Neural cell (in vitro differentiated cells): ENCODE measurements at regions not wholly inside any gene's neighbourhood (a gene's known extent, or its start where the extent isn't known, plus 50 kb on each side); places are given as distances from the start of the nearest gene placed in this dataset.
"Not testable (repeated sequence)": the region's sequence is repeated elsewhere in the genome, so short reads cannot be mapped to it uniquely, and the experiment has no call there.

Experiments
- H2AFZ ChIP-seq: fragments of 200-600, 300-800 bp; sonication (generic), shearing (Covaris generic); 2 replicates; pipeline ENCODE4 v1.6.0; 2014; ENCODE audit warnings: low read depth, mild to moderate bottlenecking, antibody characterized with exemption, low read length, moderate library complexity
- H3F3A ChIP-seq: fragments of 200-600 bp; shearing (Covaris generic); 2 replicates; pipeline ENCODE4 v1.6.1; 2016; ENCODE audit warnings: mild to moderate bottlenecking, moderate library complexity, mixed read lengths, antibody characterized with exemption, low read length; ENCODE audit not compliant: insufficient read depth, poor library complexity, severe bottlenecking
- H3K27ac ChIP-seq: fragments of 200-600, 300-800 bp; sonication (generic), shearing (Covaris generic); 2 replicates; pipeline ENCODE4 v1.5.1; 2014; ENCODE audit warnings: mild to moderate bottlenecking, low read length, moderate library complexity
- H3K27me3 ChIP-seq: fragments of 300-800, 200-600 bp; sonication (generic), shearing (Covaris generic); 2 replicates; pipeline ENCODE4 v1.6.0; 2014; ENCODE audit warnings: mild to moderate bottlenecking, low read depth, low read length, moderate library complexity; ENCODE audit not compliant: insufficient read depth
- H3K36me3 ChIP-seq: fragments of 300-800, 200-600 bp; sonication (generic), shearing (Covaris generic); 2 replicates; pipeline ENCODE4 v1.5.1; 2014; ENCODE audit warnings: mild to moderate bottlenecking, antibody characterized with exemption, low read length, moderate library complexity; ENCODE audit not compliant: insufficient read depth
- H3K4me2 ChIP-seq: fragments of 300-800, 200-600 bp; sonication (generic), shearing (Covaris generic); 2 replicates; pipeline ENCODE4 v1.6.0; 2014; ENCODE audit warnings: mild to moderate bottlenecking, low read length
- H3K4me3 ChIP-seq: fragments of 300-800, 200-600 bp; sonication (generic), shearing (Covaris generic); 2 replicates; pipeline ENCODE4 v1.5.1; 2014; ENCODE audit warnings: mild to moderate bottlenecking, low read length, moderate library complexity
- H3K79me2 ChIP-seq: fragments of 200-600 bp; shearing (Covaris generic); replicated peaks from 2 replicates; pipeline ENCODE4 v1.6.0; 2014; ENCODE audit warnings: mild to moderate bottlenecking, low read length, moderate library complexity; ENCODE audit not compliant: insufficient read depth
- H3K9ac ChIP-seq: fragments of 300-800, 200-600 bp; sonication (generic), shearing (Covaris generic); 2 replicates; pipeline ENCODE4 v1.6.1; 2016; ENCODE audit warnings: mild to moderate bottlenecking, low read length, mixed read lengths
- H3K9me2 ChIP-seq: fragments of 200-600 bp; shearing (Covaris generic); 2 replicates; pipeline ENCODE4 v1.6.1; 2016; ENCODE audit warnings: mild to moderate bottlenecking, low read length, mixed read lengths; ENCODE audit not compliant: insufficient read depth
- H3K9me3 ChIP-seq: fragments of 200-600, 300-800 bp; sonication (generic), shearing (Covaris generic); 2 replicates; pipeline ENCODE4 v1.6.1; 2016; ENCODE audit warnings: mild to moderate bottlenecking, mixed run types, low read length, moderate library complexity, mixed read lengths
- H4K20me1 ChIP-seq: fragments of 200-600 bp; shearing (Covaris generic); 2 replicates; pipeline ENCODE4 v1.6.1; 2016; ENCODE audit warnings: mild to moderate bottlenecking, mixed run types; ENCODE audit not compliant: insufficient read depth
- EP300 ChIP-seq: fragments of 450-650 bp; conservative IDR thresholded peaks from 2 replicates; pipeline ENCODE4 v1.6.1; 2014; ENCODE audit warnings: antibody characterized with exemption, mild to moderate bottlenecking, moderate library complexity; ENCODE audit not compliant: poor library complexity, severe bottlenecking
- EZH2 ChIP-seq: fragments of 200-600, 300-800 bp; shearing (Covaris generic), sonication (generic); IDR thresholded peaks from 2 replicates; pipeline ENCODE4 v1.6.1; 2014; ENCODE audit warnings: antibody characterized with exemption, low read length, borderline replicate concordance, mild to moderate bottlenecking; ENCODE audit not compliant: insufficient read depth, poor library complexity, severe bottlenecking
- MXI1 ChIP-seq: fragments of 450-650 bp; conservative IDR thresholded peaks from 2 replicates; pipeline ENCODE4 v1.6.1; 2014; ENCODE audit warnings: antibody characterized with exemption, mild to moderate bottlenecking; ENCODE audit not compliant: poor library complexity, severe bottlenecking
- POLR2AphosphoS5 ChIP-seq: IDR thresholded peaks from 2 replicates; pipeline ENCODE4 v1.6.1; 2012
- RAD21 ChIP-seq: fragments of 450-650 bp; conservative IDR thresholded peaks from 2 replicates; pipeline ENCODE4 v1.6.1; 2014; ENCODE audit warnings: antibody characterized with exemption, mild to moderate bottlenecking, moderate library complexity
- SMC3 ChIP-seq: fragments of 450-650 bp; conservative IDR thresholded peaks from 2 replicates; pipeline ENCODE4 v1.6.1; 2014; ENCODE audit warnings: antibody characterized with exemption, mild to moderate bottlenecking, moderate library complexity; ENCODE audit not compliant: poor library complexity
- TAF1 ChIP-seq: IDR thresholded peaks from 2 replicates; pipeline ENCODE4 v1.6.1; 2012; ENCODE audit warnings: low read depth
- TF ChIP-seq, protein P1 (sequence below): IDR thresholded peaks from 2 replicates; pipeline ENCODE4 v1.6.1; 2012; ENCODE audit warnings: borderline replicate concordance
- TF ChIP-seq, protein P2 (sequence below): fragments of 450-650 bp; IDR thresholded peaks from 2 replicates; pipeline ENCODE4 v1.5.1; 2014; ENCODE audit warnings: antibody characterized with exemption, mild to moderate bottlenecking, moderate library complexity; ENCODE audit not compliant: poor library complexity, severe bottlenecking

DNA sequence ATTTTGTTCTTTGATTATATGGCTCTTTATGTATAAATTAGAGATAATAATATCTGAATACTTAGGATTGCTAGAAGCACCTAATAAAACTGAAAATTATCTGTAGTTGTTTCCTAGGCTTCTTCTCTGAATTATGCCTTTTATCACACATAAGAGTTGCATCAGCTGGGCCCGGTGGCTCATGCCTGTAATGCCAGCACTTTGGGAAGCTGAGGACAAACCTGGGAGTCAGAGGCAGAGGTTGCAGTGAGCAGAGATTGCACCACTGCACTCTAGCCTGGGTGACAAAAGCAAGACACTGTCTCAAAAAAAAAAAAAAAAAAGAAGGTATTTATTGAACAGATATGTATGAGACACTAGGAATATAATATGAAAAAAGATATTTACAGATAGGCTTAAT is 773.5 kb upstream of the AGA start:
- Histone ChIP-seq H3K9me2 (no peaks in the 10 kb centered on the region), H3K4me2 (no peak overlapping the region), H3K79me2 (no peaks in the 10 kb centered on the region), H3K4me3 (no peak overlapping the region), H3F3A (no peaks in the 10 kb centered on the region), H4K20me1 (no peaks in the 10 kb centered on the region), H3K36me3 (no peaks in the 10 kb centered on the region), H3K27ac (no peak overlapping the region), H2AFZ (no peak overlapping the region), H3K27me3 (no peaks in the 10 kb centered on the region), H3K9ac (no peak overlapping the region), H3K9me3 (no peaks in the 10 kb centered on the region)
- no peak for TF ChIP-seq POLR2AphosphoS5
- no peak for TF ChIP-seq RAD21
- no peak for TF ChIP-seq TAF1
- TF ChIP-seq, protein P1, sequence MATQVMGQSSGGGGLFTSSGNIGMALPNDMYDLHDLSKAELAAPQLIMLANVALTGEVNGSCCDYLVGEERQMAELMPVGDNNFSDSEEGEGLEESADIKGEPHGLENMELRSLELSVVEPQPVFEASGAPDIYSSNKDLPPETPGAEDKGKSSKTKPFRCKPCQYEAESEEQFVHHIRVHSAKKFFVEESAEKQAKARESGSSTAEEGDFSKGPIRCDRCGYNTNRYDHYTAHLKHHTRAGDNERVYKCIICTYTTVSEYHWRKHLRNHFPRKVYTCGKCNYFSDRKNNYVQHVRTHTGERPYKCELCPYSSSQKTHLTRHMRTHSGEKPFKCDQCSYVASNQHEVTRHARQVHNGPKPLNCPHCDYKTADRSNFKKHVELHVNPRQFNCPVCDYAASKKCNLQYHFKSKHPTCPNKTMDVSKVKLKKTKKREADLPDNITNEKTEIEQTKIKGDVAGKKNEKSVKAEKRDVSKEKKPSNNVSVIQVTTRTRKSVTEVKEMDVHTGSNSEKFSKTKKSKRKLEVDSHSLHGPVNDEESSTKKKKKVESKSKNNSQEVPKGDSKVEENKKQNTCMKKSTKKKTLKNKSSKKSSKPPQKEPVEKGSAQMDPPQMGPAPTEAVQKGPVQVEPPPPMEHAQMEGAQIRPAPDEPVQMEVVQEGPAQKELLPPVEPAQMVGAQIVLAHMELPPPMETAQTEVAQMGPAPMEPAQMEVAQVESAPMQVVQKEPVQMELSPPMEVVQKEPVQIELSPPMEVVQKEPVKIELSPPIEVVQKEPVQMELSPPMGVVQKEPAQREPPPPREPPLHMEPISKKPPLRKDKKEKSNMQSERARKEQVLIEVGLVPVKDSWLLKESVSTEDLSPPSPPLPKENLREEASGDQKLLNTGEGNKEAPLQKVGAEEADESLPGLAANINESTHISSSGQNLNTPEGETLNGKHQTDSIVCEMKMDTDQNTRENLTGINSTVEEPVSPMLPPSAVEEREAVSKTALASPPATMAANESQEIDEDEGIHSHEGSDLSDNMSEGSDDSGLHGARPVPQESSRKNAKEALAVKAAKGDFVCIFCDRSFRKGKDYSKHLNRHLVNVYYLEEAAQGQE, result no peak
- TF ChIP-seq EP300, result no peak
- no peak for TF ChIP-seq SMC3
- TF ChIP-seq EZH2, result no peak
- TF ChIP-seq MXI1, result no peak
- TF ChIP-seq, protein P2, sequence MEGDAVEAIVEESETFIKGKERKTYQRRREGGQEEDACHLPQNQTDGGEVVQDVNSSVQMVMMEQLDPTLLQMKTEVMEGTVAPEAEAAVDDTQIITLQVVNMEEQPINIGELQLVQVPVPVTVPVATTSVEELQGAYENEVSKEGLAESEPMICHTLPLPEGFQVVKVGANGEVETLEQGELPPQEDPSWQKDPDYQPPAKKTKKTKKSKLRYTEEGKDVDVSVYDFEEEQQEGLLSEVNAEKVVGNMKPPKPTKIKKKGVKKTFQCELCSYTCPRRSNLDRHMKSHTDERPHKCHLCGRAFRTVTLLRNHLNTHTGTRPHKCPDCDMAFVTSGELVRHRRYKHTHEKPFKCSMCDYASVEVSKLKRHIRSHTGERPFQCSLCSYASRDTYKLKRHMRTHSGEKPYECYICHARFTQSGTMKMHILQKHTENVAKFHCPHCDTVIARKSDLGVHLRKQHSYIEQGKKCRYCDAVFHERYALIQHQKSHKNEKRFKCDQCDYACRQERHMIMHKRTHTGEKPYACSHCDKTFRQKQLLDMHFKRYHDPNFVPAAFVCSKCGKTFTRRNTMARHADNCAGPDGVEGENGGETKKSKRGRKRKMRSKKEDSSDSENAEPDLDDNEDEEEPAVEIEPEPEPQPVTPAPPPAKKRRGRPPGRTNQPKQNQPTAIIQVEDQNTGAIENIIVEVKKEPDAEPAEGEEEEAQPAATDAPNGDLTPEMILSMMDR, result no peak

DNA sequence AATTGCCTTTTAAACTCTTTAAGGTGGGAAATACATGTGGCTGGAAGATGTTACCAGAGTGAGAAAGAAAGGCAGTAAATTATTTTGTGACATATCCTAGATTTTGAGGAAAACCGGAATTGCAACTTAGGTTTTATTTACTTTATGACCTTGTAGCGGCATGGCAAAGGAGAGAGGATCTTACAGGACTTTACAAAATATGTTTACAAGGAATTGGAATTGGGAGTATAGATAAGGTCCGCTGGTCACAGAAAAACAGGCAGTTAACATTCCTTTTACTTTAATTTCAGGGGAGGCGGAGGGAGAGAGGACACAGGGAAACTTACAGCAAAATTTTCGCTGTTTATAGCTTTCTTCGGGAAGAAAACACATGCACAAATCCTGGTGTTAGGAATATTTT is 784.2 kb upstream of the AGA start:
- not testable (repeated sequence) for H3K9me3 ChIP-seq, H2AFZ ChIP-seq, H3K4me2 ChIP-seq, H3K27ac ChIP-seq, H3K36me3 ChIP-seq, H3K9me2 ChIP-seq, H3K27me3 ChIP-seq, H4K20me1 ChIP-seq, H3K79me2 ChIP-seq, H3F3A ChIP-seq, H3K4me3 ChIP-seq, H3K9ac ChIP-seq

DNA sequence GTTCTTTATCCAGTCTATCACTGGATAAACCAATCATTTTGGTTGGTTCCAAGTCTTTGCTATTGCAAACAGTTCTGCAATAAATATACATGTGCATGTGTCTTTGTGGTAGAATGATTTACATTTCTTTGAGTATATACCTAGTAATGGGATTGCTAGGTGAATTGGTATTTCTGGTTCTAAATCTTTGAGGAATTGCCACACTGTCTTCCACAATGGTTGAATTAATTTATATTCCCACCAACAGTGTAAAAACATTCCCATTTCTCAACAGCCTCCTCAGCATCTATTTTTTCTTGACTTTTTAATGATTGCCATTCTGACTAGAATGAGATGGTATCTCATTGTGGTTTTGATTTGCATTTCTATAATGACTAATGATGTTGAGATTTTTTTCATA is 791.7 kb upstream of the AGA start:
- H3K79me2 ChIP-seq, result no peaks in the 10 kb centered on the region
- no peaks in the 10 kb centered on the region for H4K20me1 ChIP-seq
- H3K9ac ChIP-seq, result no peak overlapping the region
- no peak for TF ChIP-seq MXI1
- TF ChIP-seq, protein P1, result no peak
- TF ChIP-seq EP300, result no peak
- TF ChIP-seq SMC3, result no peak
- TF ChIP-seq TAF1, result no peak
- TF ChIP-seq EZH2, result no peak
- TF ChIP-seq RAD21, result no peak
- TF ChIP-seq, protein P2, result no peak
- TF ChIP-seq POLR2AphosphoS5, result no peak
- H2AFZ ChIP-seq, result no peak overlapping the region
- H3K9me3 ChIP-seq, result peaks cover 3% of the 10 kb centered on the region
- no peaks in the 10 kb centered on the region for H3K36me3 ChIP-seq
- no peaks in the 10 kb centered on the region for H3F3A ChIP-seq
- no peaks in the 10 kb centered on the region for H3K27me3 ChIP-seq
- H3K27ac ChIP-seq, result no peak overlapping the region
- H3K4me3 ChIP-seq, result no peak overlapping the region
- no peaks in the 10 kb centered on the region for H3K9me2 ChIP-seq
- H3K4me2 ChIP-seq, result no peak overlapping the region
